ENCODE measurements at regions not wholly inside any gene's neighbourhood (a gene's known extent, or its start where the extent isn't known, plus 50 kb on each side); places are given as distances from the start of the nearest gene placed in this dataset.
"Not testable (repeated sequence)": the region's sequence is repeated elsewhere in the genome, so short reads cannot be mapped to it uniquely, and the experiment has no call there.

DNA sequence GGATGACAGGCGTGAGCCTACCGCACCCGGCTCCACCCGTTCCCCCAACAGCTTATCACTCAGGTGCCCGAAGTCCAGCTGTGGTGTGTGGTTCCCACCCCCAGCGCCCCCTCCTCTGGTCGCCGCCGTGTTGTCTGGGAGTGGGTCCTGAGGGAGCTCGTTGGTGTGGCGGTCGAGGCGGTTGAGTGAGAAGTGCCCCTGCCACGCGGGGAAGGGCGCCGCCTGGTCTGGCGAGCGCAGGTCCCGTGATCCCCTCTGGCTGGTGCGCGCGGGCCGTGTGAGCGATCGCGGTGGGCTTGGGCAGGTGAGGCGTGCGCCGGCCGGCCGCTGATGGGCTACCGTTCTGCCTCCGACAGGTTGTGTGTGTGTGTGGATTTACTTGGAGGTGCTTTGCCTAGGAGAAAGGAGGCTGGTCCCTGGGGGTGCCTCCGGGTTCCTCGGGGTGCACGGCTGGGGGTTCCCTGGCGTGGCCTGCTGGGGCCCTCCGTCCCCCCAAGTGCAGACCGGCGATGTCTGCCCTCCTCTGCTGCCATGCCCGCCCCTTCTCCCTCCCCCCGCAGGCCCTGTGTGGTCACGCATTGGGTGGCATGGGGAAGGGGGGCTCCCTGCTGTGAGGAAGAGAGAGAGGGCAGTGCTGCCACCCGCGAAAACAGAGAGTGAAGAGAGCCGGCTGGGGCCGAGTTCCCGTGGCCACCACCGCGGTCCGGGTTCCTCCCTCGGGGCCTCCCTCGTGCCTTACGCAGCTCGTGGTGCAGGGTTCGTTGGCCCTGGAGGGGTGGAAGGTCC is 336.0 kb upstream of the DEFB115 start:
- no peak for TF ChIP-seq ZNF274 (IDR thresholded peaks at IDR 0.05; ENCODE audit: low read depth, low read length)
- no peak for TF ChIP-seq YY1 (IDR thresholded peaks at IDR 0.05; ENCODE audit: insufficient read depth, insufficient read length)
- TF ChIP-seq SUZ12 (IDR thresholded peaks at IDR 0.05; ENCODE audit: extremely low read depth, insufficient read depth, insufficient read length) = no peak
- no peaks in the 10 kb centered on the region; the same call in 1 of the 2 replicates for H3K9me3 ChIP-seq (ENCODE audit: insufficient read depth, low read length)
- H3K9ac ChIP-seq (ENCODE audit: insufficient read length, low read depth) = no peak overlapping the region
- DNase-seq (ENCODE audit: low read depth, low spot score) = no peak
- H3K4me1 ChIP-seq (ENCODE audit: insufficient read depth, insufficient read length) = no peaks in the 10 kb centered on the region
- no peaks in the 10 kb centered on the region for H3K36me3 ChIP-seq (ENCODE audit: insufficient read depth, insufficient read length, low read length)
- no peak overlapping the region for H3K4me3 ChIP-seq (ENCODE audit: insufficient read length, low read depth)
- no peaks in the 10 kb centered on the region for H3K27me3 ChIP-seq (ENCODE audit: insufficient read depth, insufficient read length)

DNA sequence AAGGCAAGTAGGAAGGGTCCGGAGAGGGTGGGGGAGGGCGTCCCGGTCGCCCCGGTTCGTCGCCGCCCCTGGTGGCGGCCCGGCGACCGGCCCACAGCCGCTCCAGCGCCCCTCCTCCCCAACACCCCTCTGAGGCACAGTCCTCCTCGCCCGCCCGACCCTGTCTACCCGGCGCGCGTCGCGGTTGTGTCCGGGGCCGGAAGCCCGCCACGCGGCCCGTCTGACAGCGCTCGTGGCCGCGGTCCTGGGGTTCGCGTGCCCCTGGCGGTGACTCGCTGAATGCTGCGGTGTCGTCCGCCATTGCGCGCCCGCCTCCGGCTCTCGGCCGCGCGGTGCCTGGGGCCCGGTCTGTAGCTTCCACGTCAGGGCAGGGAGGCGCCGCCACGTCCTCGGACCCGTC is 335.3 kb upstream of the DEFB115 start:
- H3K36me3 ChIP-seq (ENCODE audit: insufficient read depth, insufficient read length, low read length) = no peaks in the 10 kb centered on the region
- no peaks in the 10 kb centered on the region for H3K4me1 ChIP-seq (ENCODE audit: insufficient read depth, insufficient read length)
- no peak for TF ChIP-seq ZNF274 (IDR thresholded peaks at IDR 0.05; ENCODE audit: low read depth, low read length)
- H3K9ac ChIP-seq (ENCODE audit: insufficient read length, low read depth) = no peak overlapping the region
- H3K9me3 ChIP-seq (ENCODE audit: insufficient read depth, low read length) = no peaks in the 10 kb centered on the region; the same call in 1 of the 2 replicates
- no peak overlapping the region for H3K4me3 ChIP-seq (ENCODE audit: insufficient read length, low read depth)
- H3K27me3 ChIP-seq (ENCODE audit: insufficient read depth, insufficient read length) = no peaks in the 10 kb centered on the region
- DNase-seq (ENCODE audit: low read depth, low spot score) = no peak

DNA sequence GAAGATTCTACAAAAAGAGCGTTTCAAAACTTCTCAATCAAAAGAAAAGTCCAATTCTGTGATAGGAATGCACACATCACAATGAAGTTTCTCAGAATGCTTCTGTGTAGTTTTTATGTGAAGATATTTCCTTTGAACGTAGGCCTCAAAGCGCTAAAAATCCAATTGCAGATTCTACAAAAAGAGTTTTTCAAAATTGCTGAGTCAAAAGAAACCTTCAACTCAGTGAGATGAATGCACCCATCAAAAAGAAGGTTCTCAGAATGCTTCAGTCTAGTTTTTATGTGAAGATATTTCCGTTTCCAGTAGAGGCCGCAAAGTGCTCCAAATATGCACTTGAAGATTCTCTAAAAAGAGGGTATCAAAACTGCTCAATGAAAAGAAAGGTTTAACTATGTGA is 319.7 kb upstream of the DEFB115 start:
- H3K9me3 ChIP-seq (ENCODE audit: insufficient read depth, low read length) = no peaks in the 10 kb centered on the region
- no peaks in the 10 kb centered on the region for H3K36me3 ChIP-seq (ENCODE audit: insufficient read depth, insufficient read length, low read length)
- H3K4me1 ChIP-seq (ENCODE audit: insufficient read depth, insufficient read length) = no peaks in the 10 kb centered on the region
- H3K27me3 ChIP-seq (ENCODE audit: insufficient read depth, insufficient read length) = no peaks in the 10 kb centered on the region
- TF ChIP-seq ZNF274 (IDR thresholded peaks at IDR 0.05; ENCODE audit: low read depth, low read length) = no peak
- no peak for TF ChIP-seq SUZ12 (IDR thresholded peaks at IDR 0.05; ENCODE audit: extremely low read depth, insufficient read depth, insufficient read length)
- TF ChIP-seq YY1 (IDR thresholded peaks at IDR 0.05; ENCODE audit: insufficient read depth, insufficient read length) = no peak
- H3K9ac ChIP-seq (ENCODE audit: insufficient read length, low read depth) = no peak overlapping the region
- DNase-seq (ENCODE audit: low read depth, low spot score) = no peak
- no peak overlapping the region for H3K4me3 ChIP-seq (ENCODE audit: insufficient read length, low read depth)

DNA sequence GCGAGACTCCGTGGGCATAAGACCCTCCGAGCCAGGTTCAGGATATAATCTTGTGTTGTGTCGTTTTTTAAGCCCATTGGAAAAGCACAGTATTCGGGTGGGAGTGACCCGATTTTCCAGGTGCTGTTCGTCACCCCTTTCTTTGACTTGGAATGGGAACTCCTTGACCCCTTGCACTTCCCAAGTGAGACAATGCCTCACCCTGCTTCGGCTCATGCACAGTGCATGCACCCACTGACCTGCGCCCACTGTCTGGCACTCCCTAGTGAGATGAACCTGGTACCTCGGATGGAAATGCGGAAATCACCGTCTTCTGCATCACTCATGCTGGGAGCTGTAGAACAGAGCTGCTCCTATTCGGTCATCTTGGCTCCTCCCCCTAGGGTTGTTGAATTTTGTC is 307.7 kb upstream of the DEFB115 start:
- H3K36me3 ChIP-seq (ENCODE audit: insufficient read depth, insufficient read length, low read length) = no peaks in the 10 kb centered on the region
- no peaks in the 10 kb centered on the region for H3K27me3 ChIP-seq (ENCODE audit: insufficient read depth, insufficient read length)
- no peaks in the 10 kb centered on the region for H3K9me3 ChIP-seq (ENCODE audit: insufficient read depth, low read length)
- DNase-seq (ENCODE audit: low read depth, low spot score) = no peak
- H3K4me1 ChIP-seq (ENCODE audit: insufficient read depth, insufficient read length) = no peaks in the 10 kb centered on the region
- H3K9ac ChIP-seq (ENCODE audit: insufficient read length, low read depth) = no peak overlapping the region
- no peak for TF ChIP-seq ZNF274 (IDR thresholded peaks at IDR 0.05; ENCODE audit: low read depth, low read length)
- no peak for TF ChIP-seq YY1 (IDR thresholded peaks at IDR 0.05; ENCODE audit: insufficient read depth, insufficient read length)
- no peak for TF ChIP-seq SUZ12 (IDR thresholded peaks at IDR 0.05; ENCODE audit: extremely low read depth, insufficient read depth, insufficient read length)
- no peak overlapping the region for H3K4me3 ChIP-seq (ENCODE audit: insufficient read length, low read depth)

DNA sequence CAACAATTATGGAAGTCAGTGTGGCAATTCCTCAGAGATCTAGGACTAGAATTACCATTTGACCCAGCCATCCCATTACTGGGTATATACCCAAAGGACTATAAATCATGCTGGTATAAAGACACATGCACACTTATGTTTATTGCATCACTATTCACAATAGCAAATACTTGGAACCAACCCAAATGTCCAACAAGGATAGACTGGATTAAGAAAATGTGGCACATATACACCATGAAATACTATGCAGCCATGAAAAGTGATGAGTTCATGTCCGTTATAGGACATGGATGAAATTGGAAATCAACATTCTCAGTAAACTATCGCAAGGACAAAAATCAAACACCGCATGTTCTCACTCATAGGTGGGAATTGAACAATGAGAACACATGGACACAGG is 306.4 kb upstream of the DEFB115 start:
- H3K27me3 ChIP-seq (ENCODE audit: insufficient read depth, insufficient read length) = not testable (repeated sequence)

DNA sequence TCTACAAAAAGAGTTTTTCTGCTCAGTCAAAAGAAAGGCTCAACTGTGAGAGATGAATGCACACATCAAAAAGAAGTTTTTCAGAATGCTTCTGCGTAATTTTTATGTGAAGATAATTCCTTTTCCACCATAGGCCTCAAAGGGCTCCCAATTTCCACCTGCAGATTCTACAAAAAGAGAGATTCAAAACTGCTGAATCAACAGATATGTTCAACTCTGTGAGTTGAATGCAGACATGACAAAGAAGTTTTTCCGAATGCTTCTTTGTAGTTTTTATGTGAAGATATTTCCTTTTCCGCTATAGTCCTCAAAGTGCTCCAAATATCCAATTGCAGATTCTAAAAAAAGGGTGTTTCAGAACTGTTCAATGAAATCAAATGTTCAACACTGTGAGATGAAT is 300.8 kb upstream of the DEFB115 start:
- H3K36me3 ChIP-seq (ENCODE audit: insufficient read depth, insufficient read length, low read length); H3K4me3 ChIP-seq (ENCODE audit: insufficient read length, low read depth); DNase-seq (ENCODE audit: low read depth, low spot score); H3K4me1 ChIP-seq (ENCODE audit: insufficient read depth, insufficient read length); H3K9me3 ChIP-seq (ENCODE audit: insufficient read depth, low read length); H3K27me3 ChIP-seq (ENCODE audit: insufficient read depth, insufficient read length); H3K9ac ChIP-seq (ENCODE audit: insufficient read length, low read depth): not testable (repeated sequence)

More for the DNA sequence above, 306.4 kb upstream of the DEFB115 start:
- not testable (repeated sequence) for H3K4me3 ChIP-seq (ENCODE audit: insufficient read length, low read depth); H3K9ac ChIP-seq (ENCODE audit: insufficient read length, low read depth); H3K9me3 ChIP-seq (ENCODE audit: insufficient read depth, low read length); H3K36me3 ChIP-seq (ENCODE audit: insufficient read depth, insufficient read length, low read length); DNase-seq (ENCODE audit: low read depth, low spot score); H3K4me1 ChIP-seq (ENCODE audit: insufficient read depth, insufficient read length)

DNA sequence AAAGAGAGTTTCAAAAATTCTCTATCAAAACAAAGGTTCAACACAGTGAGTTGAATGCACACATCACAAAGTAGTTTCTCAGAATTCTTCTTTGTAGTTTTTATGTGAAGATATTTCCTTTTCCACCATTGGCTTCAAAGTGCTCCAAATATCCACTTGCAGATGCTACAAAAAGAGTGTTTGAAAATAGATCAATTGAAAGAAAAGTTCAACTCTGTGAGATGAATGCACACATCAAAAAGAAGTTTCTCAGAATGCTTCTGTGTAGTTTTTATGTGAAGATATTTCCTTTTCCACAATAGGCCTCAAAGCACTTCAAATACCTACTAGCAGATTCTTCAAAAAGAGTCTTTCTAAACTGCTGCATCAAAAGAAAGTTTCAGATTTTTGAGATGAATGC is 298.3 kb upstream of the DEFB115 start:
- not testable (repeated sequence) for H3K27me3 ChIP-seq (ENCODE audit: insufficient read depth, insufficient read length); H3K9me3 ChIP-seq (ENCODE audit: insufficient read depth, low read length); H3K4me3 ChIP-seq (ENCODE audit: insufficient read length, low read depth); DNase-seq (ENCODE audit: low read depth, low spot score); H3K9ac ChIP-seq (ENCODE audit: insufficient read length, low read depth); H3K4me1 ChIP-seq (ENCODE audit: insufficient read depth, insufficient read length); H3K36me3 ChIP-seq (ENCODE audit: insufficient read depth, insufficient read length, low read length)

DNA sequence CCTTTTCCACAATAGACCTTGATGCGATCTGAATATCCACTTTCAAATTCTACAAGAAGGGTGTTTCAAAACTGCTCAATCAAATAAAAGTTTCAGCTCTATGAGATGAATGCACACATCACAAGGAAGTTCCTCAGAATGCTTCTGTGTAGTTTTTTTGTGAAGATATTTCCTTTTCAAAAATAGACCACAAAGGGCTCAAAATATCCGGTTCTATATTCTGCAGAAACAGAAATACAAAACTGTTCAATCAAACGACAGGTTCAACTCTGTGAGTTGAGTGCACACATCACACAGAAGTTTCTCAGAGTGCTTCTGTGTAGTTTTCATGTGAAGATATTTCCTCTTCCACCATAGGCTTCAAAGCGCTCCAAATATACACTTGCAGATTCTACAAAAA is 293.9 kb upstream of the DEFB115 start:
- Histone ChIP-seq H3K9me3 (ENCODE audit: insufficient read depth, low read length) (no peaks in the 10 kb centered on the region), H3K4me1 (ENCODE audit: insufficient read depth, insufficient read length) (no peaks in the 10 kb centered on the region), H3K36me3 (ENCODE audit: insufficient read depth, insufficient read length, low read length) (no peaks in the 10 kb centered on the region), H3K27me3 (ENCODE audit: insufficient read depth, insufficient read length) (no peaks in the 10 kb centered on the region), H3K9ac (ENCODE audit: insufficient read length, low read depth) (no peak overlapping the region), H3K4me3 (ENCODE audit: insufficient read length, low read depth) (no peak overlapping the region)
- DNase-seq (ENCODE audit: low read depth, low spot score) = no peak
- no peak for TF ChIP-seq ZNF274 (IDR thresholded peaks at IDR 0.05; ENCODE audit: low read depth, low read length)
- no peak for TF ChIP-seq SUZ12 (IDR thresholded peaks at IDR 0.05; ENCODE audit: extremely low read depth, insufficient read depth, insufficient read length)
- TF ChIP-seq YY1 (IDR thresholded peaks at IDR 0.05; ENCODE audit: insufficient read depth, insufficient read length) = no peak

DNA sequence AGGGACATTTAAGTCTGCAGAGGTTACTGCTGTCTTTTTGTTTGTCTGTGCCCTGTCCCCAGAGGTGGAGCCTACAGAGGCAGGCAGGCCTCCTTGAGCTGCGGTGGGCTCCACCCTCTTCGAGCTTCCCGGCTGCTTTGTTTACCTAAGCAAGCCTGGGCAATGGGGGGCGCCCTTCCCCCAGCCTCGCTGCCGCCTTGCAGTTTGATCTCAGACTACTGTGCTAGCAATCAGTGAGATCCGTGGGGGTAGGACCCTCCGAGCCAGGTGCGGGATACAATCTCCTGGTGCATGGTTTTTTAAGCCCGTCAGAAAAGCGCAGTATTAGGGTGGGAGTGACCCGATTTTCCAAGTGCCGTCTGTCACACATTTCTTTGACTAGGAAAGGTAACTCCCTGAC is 281.6 kb upstream of the DEFB115 start:
- H3K9me3 ChIP-seq (ENCODE audit: insufficient read depth, low read length); H3K9ac ChIP-seq (ENCODE audit: insufficient read length, low read depth); H3K4me3 ChIP-seq (ENCODE audit: insufficient read length, low read depth); H3K36me3 ChIP-seq (ENCODE audit: insufficient read depth, insufficient read length, low read length); H3K4me1 ChIP-seq (ENCODE audit: insufficient read depth, insufficient read length); DNase-seq (ENCODE audit: low read depth, low spot score); H3K27me3 ChIP-seq (ENCODE audit: insufficient read depth, insufficient read length): not testable (repeated sequence)
